ENCODE measurements at regions not wholly inside any gene's neighbourhood (a gene's known extent, or its start where the extent isn't known, plus 50 kb on each side); places are given as distances from the start of the nearest gene placed in this dataset. TPM values are rescaled to one million over a fixed set of nuclear protein-coding genes. Genes with fewer than 3 reads are reported as not detected.

DNA sequence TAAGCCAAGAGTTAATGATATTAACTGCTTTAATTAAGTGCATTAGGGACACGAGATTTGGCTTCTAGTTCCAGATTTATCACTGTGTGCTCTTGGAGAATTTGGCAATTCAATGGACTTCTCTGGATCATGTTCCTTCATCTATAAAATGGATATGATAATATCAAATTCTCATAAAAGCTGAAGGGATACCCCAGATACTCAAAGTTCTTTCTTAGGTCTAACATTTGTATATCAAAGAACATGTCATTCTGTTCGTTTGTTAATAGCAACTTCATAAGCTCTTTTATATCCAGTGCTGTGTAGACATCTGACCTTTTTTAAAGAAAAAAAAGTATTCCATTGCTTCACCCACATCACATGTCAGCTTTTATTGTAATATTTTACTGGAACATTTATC lies 54.6 kb upstream of the HDAC9 start:
- Histone ChIP-seq H3K4me1 (peaks cover 0 to 2% (median 0%) of the 10 kb centered on the region in 4 donors), H3K36me3 (no peaks in the 10 kb centered on the region), H3K27ac (no peak overlapping the region), H3K27me3 (no peaks in the 10 kb centered on the region), H3K9me3 (no peaks in the 10 kb centered on the region), H3K4me3 (no peak overlapping the region)
- DNase-seq (ENCODE audit: low spot score in 2 of 2), result no peak
- TF ChIP-seq POLR2A (IDR thresholded peaks at IDR 0.05), result no peak
- TF ChIP-seq, protein P1, sequence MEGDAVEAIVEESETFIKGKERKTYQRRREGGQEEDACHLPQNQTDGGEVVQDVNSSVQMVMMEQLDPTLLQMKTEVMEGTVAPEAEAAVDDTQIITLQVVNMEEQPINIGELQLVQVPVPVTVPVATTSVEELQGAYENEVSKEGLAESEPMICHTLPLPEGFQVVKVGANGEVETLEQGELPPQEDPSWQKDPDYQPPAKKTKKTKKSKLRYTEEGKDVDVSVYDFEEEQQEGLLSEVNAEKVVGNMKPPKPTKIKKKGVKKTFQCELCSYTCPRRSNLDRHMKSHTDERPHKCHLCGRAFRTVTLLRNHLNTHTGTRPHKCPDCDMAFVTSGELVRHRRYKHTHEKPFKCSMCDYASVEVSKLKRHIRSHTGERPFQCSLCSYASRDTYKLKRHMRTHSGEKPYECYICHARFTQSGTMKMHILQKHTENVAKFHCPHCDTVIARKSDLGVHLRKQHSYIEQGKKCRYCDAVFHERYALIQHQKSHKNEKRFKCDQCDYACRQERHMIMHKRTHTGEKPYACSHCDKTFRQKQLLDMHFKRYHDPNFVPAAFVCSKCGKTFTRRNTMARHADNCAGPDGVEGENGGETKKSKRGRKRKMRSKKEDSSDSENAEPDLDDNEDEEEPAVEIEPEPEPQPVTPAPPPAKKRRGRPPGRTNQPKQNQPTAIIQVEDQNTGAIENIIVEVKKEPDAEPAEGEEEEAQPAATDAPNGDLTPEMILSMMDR (IDR thresholded peaks at IDR 0.05), result no peak
- TF ChIP-seq EP300 (IDR thresholded peaks at IDR 0.05), result no peak
- WGBS, 2 donors, result 53 to 59% methylated on average over 2 of the region's 2 CpGs

DNA sequence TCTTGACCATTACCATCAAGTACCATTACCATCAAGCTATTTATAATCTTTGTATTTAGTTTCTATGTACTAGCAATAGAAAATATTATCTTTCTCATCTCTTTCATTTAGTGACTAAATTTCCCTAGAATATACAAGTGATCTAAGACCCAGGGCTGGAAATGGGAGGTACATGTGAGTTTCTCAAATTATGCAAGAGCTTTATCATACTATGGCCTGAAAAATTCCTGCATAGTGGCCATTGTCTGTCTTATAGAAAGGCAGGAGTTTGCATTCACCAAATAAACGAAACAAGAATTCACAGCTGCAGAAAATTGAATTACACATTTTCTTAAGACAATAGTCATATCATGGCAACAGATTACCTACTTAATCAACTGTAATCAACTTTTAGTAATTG lies 50.7 kb upstream of the HDAC9 start:
- no peaks in the 10 kb centered on the region for H3K36me3 ChIP-seq
- DNase-seq (ENCODE audit: low spot score in 2 of 2), result no peak
- no peak overlapping the region for H3K27ac ChIP-seq
- H3K9me3 ChIP-seq, result no peaks in the 10 kb centered on the region
- TF ChIP-seq EP300 (IDR thresholded peaks at IDR 0.05), result no peak
- TF ChIP-seq POLR2A (IDR thresholded peaks at IDR 0.05), result no peak
- TF ChIP-seq, protein P1 (IDR thresholded peaks at IDR 0.05), result no peak
- 83 to 85% methylated on average over 1 of the region's 1 CpG for WGBS, 2 donors
- no peaks in the 10 kb centered on the region for H3K27me3 ChIP-seq
- H3K4me3 ChIP-seq, result no peak overlapping the region
- peaks cover 0 to 9% (median 0%) of the 10 kb centered on the region in 4 donors for H3K4me1 ChIP-seq

DNA sequence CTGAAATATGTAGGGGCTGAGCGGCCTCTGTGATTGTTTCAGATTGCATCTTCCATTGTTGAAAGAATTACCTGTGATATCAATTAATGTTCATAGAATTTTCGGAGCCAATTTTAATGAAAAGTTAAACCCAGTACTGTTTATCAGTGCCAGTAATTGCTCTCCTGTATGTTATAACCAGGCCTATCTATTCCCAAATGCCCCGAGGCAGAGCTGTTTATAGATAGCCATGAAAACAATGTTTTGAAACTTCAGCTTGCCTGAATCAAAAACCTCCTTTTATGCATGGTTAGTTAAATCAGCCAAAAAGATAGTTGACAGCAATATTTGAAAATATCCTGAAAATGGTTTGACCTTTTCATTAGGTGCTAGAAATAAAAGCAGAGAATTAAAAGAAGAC lies 50.1 kb upstream of the HDAC9 start:
- Histone ChIP-seq H3K9me3 (no peaks in the 10 kb centered on the region), H3K4me1 (peaks cover 0 to 9% (median 0%) of the 10 kb centered on the region in 4 donors), H3K4me3 (no peak overlapping the region), H3K27ac (no peak overlapping the region), H3K27me3 (no peaks in the 10 kb centered on the region), H3K36me3 (no peaks in the 10 kb centered on the region)
- DNase-seq (ENCODE audit: low spot score in 2 of 2), result no peak
- 54 to 58% methylated on average over 3 of the region's 3 CpGs for WGBS, 2 donors
- TF ChIP-seq, protein P1 (IDR thresholded peaks at IDR 0.05), result no peak
- TF ChIP-seq EP300 (IDR thresholded peaks at IDR 0.05) (no peak), POLR2A (IDR thresholded peaks at IDR 0.05) (no peak)

Small RNA genes lying in the stretch of these regions (small RNA-seq; reads per million reads assigned to genes)
- gene MIR1302-6, result not detected

All from tibial nerve (tissue), 4 donors.